GM12878 (cell line): ENCODE measurements at regions not wholly inside any gene's neighbourhood (a gene's known extent, or its start where the extent isn't known, plus 50 kb on each side); places are given as distances from the start of the nearest gene placed in this dataset.

Experiments used
- ATAC-seq: fragments of 200-7000 bp; cut with Tn5 transposase; 3 replicates; pipeline ENCODE4 v1.9.1; 2020; ENCODE audit warnings: mild to moderate bottlenecking, moderate library complexity
- BruUV-seq: library from RNA; stranded (reverse); fragments of 400-500 nt; replicated peaks from 2 replicates; lab custom pipeline; 2021; lab: Mats Ljungman, UMichigan
- CTCF ChIA-PET: fragments of 300-600 bp; sonication (Branson Sonifier 250); formaldehyde crosslinking; extraction: SDS; loops from one replicate; lab custom pipeline; 2021; ENCODE audit warnings: inconsistent platforms; lab: Yijun Ruan, JAX
- POLR2A ChIA-PET: fragments of 350-600 bp; formaldehyde crosslinking; extraction: SDS; loops from one replicate; lab custom pipeline; 2021; ENCODE audit warnings: inconsistent platforms; lab: Charles Lee
- RAD21 ChIA-PET: fragments of 300-600 bp; sonication (Branson Sonifier 250); formaldehyde crosslinking; loops from one replicate; lab custom pipeline; 2023; ENCODE audit warnings: antibody characterized with exemption; ENCODE audit not compliant: unreplicated experiment; lab: Charles Lee
- SMC1A ChIA-PET: fragments of 300-600 bp; sonication (Branson Sonifier 250); formaldehyde crosslinking; loops from one replicate; lab custom pipeline; 2023; ENCODE audit not compliant: unreplicated experiment, uncharacterized antibody; lab: Charles Lee
- DNase-seq: peaks from one replicate; pipeline ENCODE4 v3.0.0-alpha.2; 2011; ENCODE audit warnings: low read depth, low spot score
- FAIRE-seq: peaks from 3 replicates; lab custom pipeline; 2011; peaks lifted over from hg19 to GRCh38; lab: Jason Lieb, UNC
- H2AFZ ChIP-seq: 2 replicates; pipeline ENCODE4 v1.6.0; 2011; ENCODE audit warnings: low read depth, low read length, control low read depth; ENCODE audit not compliant: control insufficient read depth
- H3K27ac ChIP-seq: 2 replicates; pipeline ENCODE4 v1.5.1; 2011; ENCODE audit warnings: control low read depth; ENCODE audit not compliant: control insufficient read depth, insufficient read depth
- H3K27me3 ChIP-seq, 2 experiments: replicated peaks in 1 of 2; 2 replicates each; pipeline versions ENCODE4 v1.6.0 to v1.6.1; 2011; ENCODE audit warnings: low read length in 1 of 2; ENCODE audit not compliant: control insufficient read depth in 2 of 2, insufficient read depth in 2 of 2
- H3K36me3 ChIP-seq, 2 experiments: 2 replicates each; pipeline ENCODE4 v1.5.1; 2011; ENCODE audit warnings: low read length in 1 of 2; ENCODE audit not compliant: control insufficient read depth in 2 of 2, insufficient read depth in 2 of 2
- H3K4me1 ChIP-seq: 2 replicates; pipeline ENCODE4 v1.6.1; 2011; ENCODE audit warnings: mild to moderate bottlenecking, low read length, moderate library complexity, mixed read lengths; ENCODE audit not compliant: control insufficient read depth, insufficient read depth
- H3K4me2 ChIP-seq: 2 replicates; pipeline ENCODE4 v1.6.0; 2011; ENCODE audit warnings: control low read depth; ENCODE audit not compliant: control insufficient read depth, insufficient read depth
- H3K4me3 ChIP-seq: fragments of 200-600 bp; sonication (generic); 2 replicates; pipeline ENCODE4 v1.5.1; 2016
- H3K79me2 ChIP-seq: 2 replicates; pipeline ENCODE4 v1.6.0; 2011; ENCODE audit warnings: low read length; ENCODE audit not compliant: control insufficient read depth, insufficient read depth
- H3K9ac ChIP-seq: 2 replicates; pipeline ENCODE4 v1.8.0; 2011; ENCODE audit warnings: low read length, control low read depth, mixed read lengths; ENCODE audit not compliant: control insufficient read depth, insufficient read depth
- H3K9me3 ChIP-seq: replicated peaks from 3 replicates; pipeline ENCODE4 v1.5.1; 2011; ENCODE audit warnings: mild to moderate bottlenecking, low read length; ENCODE audit not compliant: control insufficient read depth, insufficient read depth
- H4K20me1 ChIP-seq: 2 replicates; pipeline ENCODE4 v1.6.0; 2011; ENCODE audit not compliant: control insufficient read depth, insufficient read depth
- BACH1 ChIP-seq: fragments of 450-650 bp; IDR thresholded peaks from 2 replicates; pipeline ENCODE4 v1.6.1; 2017; ENCODE audit warnings: mild to moderate bottlenecking, borderline replicate concordance
- ELK1 ChIP-seq: IDR thresholded peaks from 2 replicates; pipeline ENCODE4 v1.6.1; 2012; ENCODE audit warnings: low read depth, low read length, improper control_type of control experiment
- ESRRA ChIP-seq: IDR thresholded peaks from 2 replicates; pipeline ENCODE4 v1.6.1; 2012; ENCODE audit warnings: mild to moderate bottlenecking, low read length, improper control_type of control experiment
- NBN ChIP-seq: fragments of 450-650 bp; IDR thresholded peaks from 2 replicates; pipeline ENCODE4 v1.6.1; 2016
- SMC3 ChIP-seq: IDR thresholded peaks from 2 replicates; pipeline ENCODE4 v1.6.1; 2011; ENCODE audit warnings: low read length, improper control_type of control experiment, borderline replicate concordance
- TCF7 ChIP-seq: IDR thresholded peaks from 2 replicates; pipeline ENCODE4 v1.6.1; 2014; ENCODE audit warnings: antibody characterized with exemption, borderline replicate concordance
- USF1 ChIP-seq: IDR thresholded peaks from 2 replicates; pipeline ENCODE4 v1.6.1; 2011; ENCODE audit warnings: borderline replicate concordance, low read depth, mild to moderate bottlenecking, moderate library complexity, mixed read lengths, low read length; ENCODE audit not compliant: insufficient read depth; ENCODE audit errors: extremely low read length
- ZNF207 ChIP-seq: fragments of 450-650 bp; IDR thresholded peaks from 2 replicates; pipeline ENCODE4 v1.6.1; 2014; ENCODE audit warnings: antibody characterized with exemption, mild to moderate bottlenecking, borderline replicate concordance
- WGBS: methylation state at CpG from one replicate; pipeline ENCODE4 v1.1.6; 2016; ENCODE audit warnings: low lambda C conversion rate; ENCODE audit not compliant: insufficient replicate concordance, insufficient coverage; ENCODE audit errors: missing lambda C conversion rate; 5-methylcytosine and 5-hydroxymethylcytosine counted together
- in situ Hi-C: fragments of 300-500 bp; cut with MboI; formaldehyde crosslinking; loops from 9 replicates; pipeline ENCODE4 v1.14.3; 2018; ENCODE audit warnings: mixed read lengths
- intact Hi-C: fragments of 100-400 bp; cut with micrococcal nuclease; formaldehyde crosslinking; loops from one replicate; pipeline ENCODE4 v1.14.2; 2022; ENCODE audit not compliant: unreplicated experiment

GRCh38 chr4:176406297-176406696 is 86.5 kb downstream of the SPCS3 start (continued):
- no peak for TF ChIP-seq ESRRA

GRCh38 chr4:176406736-176407135 is 87.0 kb downstream of the SPCS3 start:
- 0% methylated on average over 2 of the region's 2 CpGs for WGBS

More at GRCh38 chr4:176406736-176407135, 87.0 kb downstream of the SPCS3 start:
- Histone ChIP-seq H3K27ac (no peak overlapping the region), H3K4me3 (no peak overlapping the region), H3K9ac (no peak overlapping the region), H3K4me1 (no peaks in the 10 kb centered on the region), H3K27me3 (no peaks in the 10 kb centered on the region), H3K36me3 (no peaks in the 10 kb centered on the region), H3K79me2 (no peaks in the 10 kb centered on the region), H4K20me1 (no peaks in the 10 kb centered on the region), H3K4me2 (no peak overlapping the region), H3K9me3 (peaks cover 4% of the 10 kb centered on the region; the same call in 1 of the 3 replicates), H2AFZ (no peak overlapping the region)
- POLR2A ChIA-PET: no interaction called here
- TF ChIP-seq BACH1 (no peak), NBN (no peak), ELK1 (no peak), USF1 (no peak), TCF7 (no peak), ZNF207 (no peak), SMC3 (no peak)
- intact Hi-C loops: no loop called here
- ATAC-seq (no peak), FAIRE-seq (no peak), DNase-seq (no peak)
- RAD21 ChIA-PET: no interaction called here
- in situ Hi-C loops: no loop called here
- SMC1A ChIA-PET: interaction anchor here (1.0 kb wide), 1 partner anchor 27 kb away, joined by 3 read pairs; no protein-coding TSS in a partner anchor
- CTCF ChIA-PET: no interaction called here
- no TSS peak for BruUV-seq
